HCT116 (cell line): ENCODE measurements at regions not wholly inside any gene's neighbourhood (a gene's known extent, or its start where the extent isn't known, plus 50 kb on each side); places are given as distances from the start of the nearest gene placed in this dataset.

ENCODE experiments used
- ATAC-seq: fragments of 200-7000 bp; cut with Tn5 transposase; 2 replicates; pipeline ENCODE4 v1.9.1; 2020; ENCODE audit warnings: mild to moderate bottlenecking, moderate library complexity
- BruUV-seq: library from RNA; stranded (reverse); fragments of 400-500 nt; replicated peaks from 2 replicates; lab custom pipeline; 2021; lab: Mats Ljungman, UMichigan
- CTCF ChIA-PET: fragments of 300-600 bp; sonication (Branson Sonifier 250); formaldehyde crosslinking; loops from one replicate; lab custom pipeline; 2021; ENCODE audit warnings: antibody characterized with exemption; lab: Charles Lee
- POLR2A ChIA-PET: fragments of 300-600, 350-600 bp; sonication (Branson Sonifier 250); formaldehyde crosslinking; loops from one replicate; lab custom pipeline; 2021; ENCODE audit warnings: antibody characterized with exemption; lab: Charles Lee
- RAD21 ChIA-PET, 2 experiments: fragments of 300-600 bp; sonication (Branson Sonifier 250); formaldehyde crosslinking; loops; one replicate each; lab custom pipeline; 2023; ENCODE audit warnings: low total read pairs in 2 of 2; ENCODE audit not compliant: uncharacterized antibody in 2 of 2, unreplicated experiment in 2 of 2, low non-redundant PET in 1 of 2; lab: Charles Lee
- DNase-seq: peaks from one replicate; pipeline ENCODE4 v3.0.0-alpha.2; 2010; ENCODE audit warnings: low read depth, low spot score
- H2AFZ ChIP-seq: fragments of 200-600 bp; shearing (Covaris generic), sonication (generic); 2 replicates; pipeline ENCODE4 v1.6.1; 2017; ENCODE audit warnings: low read depth, mixed run types, mixed read lengths, antibody characterized with exemption, low read length; ENCODE audit not compliant: poor library complexity, severe bottlenecking
- H3K27ac ChIP-seq: 2 replicates; pipeline ENCODE4 v1.5.1; 2012; ENCODE audit warnings: low read depth, low read length
- H3K27me3 ChIP-seq: fragments of 200-600 bp; sonication (generic); 2 replicates; pipeline ENCODE4 v1.6.1; 2016; ENCODE audit warnings: mixed run types, low read length, mixed read lengths; ENCODE audit not compliant: insufficient read depth
- H3K36me3 ChIP-seq, 2 experiments: fragments of 200-500 bp in 1 of 2; fragments of 200-600 bp in 1 of 2; sonication (Bioruptor generic) in 1 of 2; sonication (generic) in 1 of 2; 2 replicates each; pipeline versions ENCODE4 v1.5.1 to v1.6.1; 2014 to 2016; ENCODE audit warnings: low read length in 2 of 2, inconsistent platforms in 1 of 2, mixed read lengths in 1 of 2, mixed run types in 1 of 2; ENCODE audit not compliant: insufficient read depth in 2 of 2, control insufficient read depth in 1 of 2
- H3K4me1 ChIP-seq, 2 experiments: fragments of 200-600 bp in 1 of 2; sonication (generic) in 1 of 2; 2 replicates each; pipeline versions ENCODE4 v1.5.1 to v1.6.1; 2012 to 2017; ENCODE audit warnings: low read length in 2 of 2, inconsistent platforms in 1 of 2, mild to moderate bottlenecking in 1 of 2, mixed read lengths in 1 of 2, mixed run types in 1 of 2, moderate library complexity in 1 of 2; ENCODE audit not compliant: insufficient read depth in 2 of 2, control insufficient read depth in 1 of 2
- H3K4me2 ChIP-seq: fragments of 200-600 bp; sonication (generic); 2 replicates; pipeline ENCODE4 v1.6.1; 2017; ENCODE audit warnings: mixed run types, low read length, mixed read lengths
- H3K4me3 ChIP-seq, 2 experiments: fragments of 200-600 bp in 1 of 2; sonication (generic) in 1 of 2; replicated peaks in 1 of 2; 2 replicates each; pipeline ENCODE4 v1.5.1; 2011 to 2016; ENCODE audit warnings: low read length in 2 of 2, control low read depth in 1 of 2, low read depth in 1 of 2, mild to moderate bottlenecking in 1 of 2, mixed read lengths in 1 of 2, mixed run types in 1 of 2
- H3K79me2 ChIP-seq: fragments of 200-600 bp; sonication (generic); 2 replicates; pipeline ENCODE4 v1.6.1; 2017; ENCODE audit warnings: mild to moderate bottlenecking, mixed run types, low read length, moderate library complexity, mixed read lengths; ENCODE audit not compliant: insufficient read depth
- H3K9ac ChIP-seq: fragments of 200-600 bp; sonication (generic); 2 replicates; pipeline ENCODE4 v1.6.1; 2016; ENCODE audit warnings: low read length, mixed read lengths
- H3K9me2 ChIP-seq: fragments of 200-600 bp; sonication (generic), shearing (Covaris generic); 2 replicates; pipeline ENCODE4 v1.6.1; 2017; ENCODE audit warnings: mixed run types, mild to moderate bottlenecking, moderate library complexity; ENCODE audit not compliant: insufficient read depth
- H3K9me3 ChIP-seq, 2 experiments: fragments of 200-500 bp in 1 of 2; fragments of 200-600 bp in 1 of 2; sonication (Bioruptor generic) in 1 of 2; sonication (generic) in 1 of 2; 2 replicates each; pipeline ENCODE4 v1.6.1; 2014 to 2017; ENCODE audit warnings: low read length in 2 of 2, mixed read lengths in 2 of 2, inconsistent platforms in 1 of 2, low read depth in 1 of 2, mild to moderate bottlenecking in 1 of 2, mixed run types in 1 of 2, moderate library complexity in 1 of 2; ENCODE audit not compliant: control insufficient read depth in 1 of 2, insufficient read depth in 1 of 2
- H4K20me1 ChIP-seq: fragments of 200-600 bp; sonication (generic), shearing (Covaris generic); 2 replicates; pipeline ENCODE4 v1.6.1; 2017; ENCODE audit warnings: mixed run types, mild to moderate bottlenecking, moderate library complexity; ENCODE audit not compliant: insufficient read depth
- CBX3 ChIP-seq: IDR thresholded peaks from 2 replicates; pipeline ENCODE4 v1.6.1; 2012; ENCODE audit warnings: low read depth
- CEBPB ChIP-seq: IDR thresholded peaks from 2 replicates; pipeline ENCODE4 v1.6.1; 2012; ENCODE audit warnings: low read depth
- CTCF ChIP-seq, 3 experiments: fragments of 200-600 bp in 1 of 3; sonication (generic) in 1 of 3; IDR thresholded peaks in 2 of 3; conservative IDR thresholded peaks in 1 of 3; 2 replicates each; pipeline ENCODE4 v1.5.1; 2012 to 2017; ENCODE audit warnings: low read depth in 2 of 3, low read length in 2 of 3, antibody characterized with exemption in 1 of 3, borderline replicate concordance in 1 of 3, control low read depth in 1 of 3, mild to moderate bottlenecking in 1 of 3, mixed read lengths in 1 of 3, mixed run types in 1 of 3, moderate library complexity in 1 of 3; ENCODE audit not compliant: insufficient read depth in 1 of 3
- ELF1 ChIP-seq: IDR thresholded peaks from 2 replicates; pipeline ENCODE4 v1.6.1; 2012; ENCODE audit warnings: low read depth, borderline replicate concordance
- FOSL1 ChIP-seq: IDR thresholded peaks from 2 replicates; pipeline ENCODE4 v1.6.1; 2012; ENCODE audit warnings: low read depth
- JUND ChIP-seq: IDR thresholded peaks from 2 replicates; pipeline ENCODE4 v1.6.1; 2012
- MAX ChIP-seq: IDR thresholded peaks from 2 replicates; pipeline ENCODE4 v1.6.1; 2012
- POLR2A ChIP-seq: IDR thresholded peaks from 2 replicates; pipeline ENCODE4 v1.7.0; 2011; ENCODE audit warnings: borderline replicate concordance; ENCODE audit not compliant: insufficient read depth, insufficient read length; ENCODE audit errors: extremely low read depth
- POLR2AphosphoS5 ChIP-seq: IDR thresholded peaks from 2 replicates; pipeline ENCODE4 v1.6.1; 2011; ENCODE audit warnings: mild to moderate bottlenecking, low read depth, low read length, moderate library complexity
- RAD21 ChIP-seq: IDR thresholded peaks from 2 replicates; pipeline ENCODE4 v1.6.1; 2012; ENCODE audit warnings: low read depth, mild to moderate bottlenecking
- SIN3A ChIP-seq: IDR thresholded peaks from 2 replicates; pipeline ENCODE4 v1.6.1; 2012; ENCODE audit warnings: low read depth
- SP1 ChIP-seq: IDR thresholded peaks from 2 replicates; pipeline ENCODE4 v1.6.1; 2012; ENCODE audit warnings: low read depth
- SRF ChIP-seq: IDR thresholded peaks from 2 replicates; pipeline ENCODE4 v1.6.1; 2012; ENCODE audit warnings: low read depth
- TCF7L2 ChIP-seq: IDR thresholded peaks from 2 replicates; pipeline ENCODE4 v1.7.0; 2011; ENCODE audit warnings: borderline replicate concordance, inconsistent platforms; ENCODE audit not compliant: insufficient read depth, insufficient read length; ENCODE audit errors: extremely low read depth
- YY1 ChIP-seq: IDR thresholded peaks from 2 replicates; pipeline ENCODE4 v1.6.1; 2011; ENCODE audit warnings: low read length, low read depth, moderate library complexity, mild to moderate bottlenecking; ENCODE audit not compliant: insufficient replicate concordance; ENCODE audit errors: extremely low read depth
- ZFX ChIP-seq: fragments of 450-650 bp; IDR thresholded peaks from 2 replicates; pipeline ENCODE4 v1.6.1; 2017
- intact Hi-C: fragments of 100-400 bp; cut with micrococcal nuclease; formaldehyde crosslinking; loops from 2 replicates; pipeline ENCODE4 v1.10.0; 2022
- TF ChIP-seq, protein P1 (sequence below): IDR thresholded peaks from 2 replicates; pipeline ENCODE4 v1.6.1; 2012; ENCODE audit warnings: low read depth

GRCh38 chr10:29735628-29736365 is 101.0 kb upstream of the SVIL start:
- Histone ChIP-seq H3K4me2 (peak overlapping the region; percentile 86), H3K36me3 (no peaks in the 10 kb centered on the region), H3K4me3 (peak overlapping the region; percentile 69 to 70), H3K9me2 (no peaks in the 10 kb centered on the region), H3K27me3 (no peaks in the 10 kb centered on the region), H3K27ac (peak overlapping the region; percentile 86), H3K4me1 (peaks cover 3 to 18% of the 10 kb centered on the region in 2 experiments; a peak in 3 of 4 replicates), H2AFZ (peak overlapping the region; percentile 42), H3K79me2 (peaks cover 42% of the 10 kb centered on the region), H3K9me3 (no peaks in the 10 kb centered on the region), H3K9ac (peak overlapping the region; percentile 73), H4K20me1 (no peaks in the 10 kb centered on the region; the same call in 1 of the 2 replicates)
- ChIA-PET RAD21 (no interaction called here), POLR2A (interaction anchor here (0.6 kb wide), 1 partner anchor 115 kb away, joined by 3 read pairs; no protein-coding TSS in a partner anchor), CTCF (interaction anchor here (0.8 to 1.4 kb wide), 2 partner anchors 21 to 93 kb away, joined by 3 to 4 read pairs; no protein-coding TSS in a partner anchor)
- peak; percentile 80 for DNase-seq
- TF ChIP-seq ZFX (peak; percentile 60), FOSL1 (peak; percentile 61), SIN3A (peak; percentile 75), YY1 (peak; percentile 72), JUND (peak; percentile 54; the same call in 1 of the 2 replicates), ELF1 (no peak), CTCF (IDR thresholded peaks at IDR 0.05 in 2 of 3, conservative IDR thresholded peaks at IDR 0.05 in 1 of 3; ENCODE audit: borderline replicate concordance in 1 of 3, insufficient read depth in 1 of 3, low read depth in 2 of 3, low read length in 2 of 3) (peak; percentile 83 to 92 (median 87)), TCF7L2 (peak; percentile 39), POLR2AphosphoS5 (peak; percentile 33; the same call in 1 of the 2 replicates), POLR2A (no peak), SP1 (0 out of 2 replicates have a peak, but pooled peaks have one; percentile 33), SRF (peak; percentile 59), MAX (peak; percentile 66), CBX3 (peak; percentile 89), CEBPB (no peak; the same call in 1 of the 2 replicates), RAD21 (peak; percentile 91)
- TF ChIP-seq, protein P1, sequence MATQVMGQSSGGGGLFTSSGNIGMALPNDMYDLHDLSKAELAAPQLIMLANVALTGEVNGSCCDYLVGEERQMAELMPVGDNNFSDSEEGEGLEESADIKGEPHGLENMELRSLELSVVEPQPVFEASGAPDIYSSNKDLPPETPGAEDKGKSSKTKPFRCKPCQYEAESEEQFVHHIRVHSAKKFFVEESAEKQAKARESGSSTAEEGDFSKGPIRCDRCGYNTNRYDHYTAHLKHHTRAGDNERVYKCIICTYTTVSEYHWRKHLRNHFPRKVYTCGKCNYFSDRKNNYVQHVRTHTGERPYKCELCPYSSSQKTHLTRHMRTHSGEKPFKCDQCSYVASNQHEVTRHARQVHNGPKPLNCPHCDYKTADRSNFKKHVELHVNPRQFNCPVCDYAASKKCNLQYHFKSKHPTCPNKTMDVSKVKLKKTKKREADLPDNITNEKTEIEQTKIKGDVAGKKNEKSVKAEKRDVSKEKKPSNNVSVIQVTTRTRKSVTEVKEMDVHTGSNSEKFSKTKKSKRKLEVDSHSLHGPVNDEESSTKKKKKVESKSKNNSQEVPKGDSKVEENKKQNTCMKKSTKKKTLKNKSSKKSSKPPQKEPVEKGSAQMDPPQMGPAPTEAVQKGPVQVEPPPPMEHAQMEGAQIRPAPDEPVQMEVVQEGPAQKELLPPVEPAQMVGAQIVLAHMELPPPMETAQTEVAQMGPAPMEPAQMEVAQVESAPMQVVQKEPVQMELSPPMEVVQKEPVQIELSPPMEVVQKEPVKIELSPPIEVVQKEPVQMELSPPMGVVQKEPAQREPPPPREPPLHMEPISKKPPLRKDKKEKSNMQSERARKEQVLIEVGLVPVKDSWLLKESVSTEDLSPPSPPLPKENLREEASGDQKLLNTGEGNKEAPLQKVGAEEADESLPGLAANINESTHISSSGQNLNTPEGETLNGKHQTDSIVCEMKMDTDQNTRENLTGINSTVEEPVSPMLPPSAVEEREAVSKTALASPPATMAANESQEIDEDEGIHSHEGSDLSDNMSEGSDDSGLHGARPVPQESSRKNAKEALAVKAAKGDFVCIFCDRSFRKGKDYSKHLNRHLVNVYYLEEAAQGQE: no peak
- ATAC-seq: peak; percentile 87
- intact Hi-C loops: loop anchor here (1.0 to 10.0 kb wide), 5 partner anchors 40 to 221 kb away; no protein-coding TSS in a partner anchor
- no TSS peak for BruUV-seq
